Thymus (tissue), 11 donors: ENCODE measurements at regions not wholly inside any gene's neighbourhood (a gene's known extent, or its start where the extent isn't known, plus 50 kb on each side); places are given as distances from the start of the nearest gene placed in this dataset.

Experiments
- DNase-seq, 9 donors: peaks; one replicate each; pipeline ENCODE4 v3.0.0-alpha.2; 2013; ENCODE audit warnings: low spot score in 9 of 9, low read depth in 6 of 9, missing footprints in 1 of 9
- H3K27ac ChIP-seq, 2 donors: one replicate each; pipeline ENCODE4 v1.5.1; 2013; ENCODE audit warnings: control low read depth in 1 of 2, low read depth in 1 of 2, low read length in 1 of 2, mild to moderate bottlenecking in 1 of 2, moderate library complexity in 1 of 2
- H3K27me3 ChIP-seq, 2 donors: one replicate each; pipeline ENCODE4 v1.5.1; 2013; ENCODE audit warnings: low read length in 1 of 2; ENCODE audit not compliant: control insufficient read depth in 2 of 2, insufficient read depth in 1 of 2
- H3K36me3 ChIP-seq, 2 donors: one replicate each; pipeline ENCODE4 v1.5.1; 2013; ENCODE audit warnings: low read length in 1 of 2, mild to moderate bottlenecking in 1 of 2, moderate library complexity in 1 of 2; ENCODE audit not compliant: control insufficient read depth in 2 of 2, insufficient read depth in 2 of 2
- H3K4me1 ChIP-seq, 2 donors: one replicate each; pipeline ENCODE4 v1.5.1; 2013; ENCODE audit warnings: low read length in 2 of 2; ENCODE audit not compliant: control insufficient read depth in 2 of 2, insufficient read depth in 2 of 2
- H3K4me3 ChIP-seq, 2 donors: one replicate each; pipeline ENCODE4 v1.5.1; 2013; ENCODE audit warnings: low read length in 2 of 2, control low read depth in 1 of 2, mild to moderate bottlenecking in 1 of 2
- H3K9me3 ChIP-seq, 2 donors: one replicate each; pipeline ENCODE4 v1.5.1; 2013; ENCODE audit warnings: low read length in 1 of 2, mild to moderate bottlenecking in 1 of 2; ENCODE audit not compliant: control insufficient read depth in 2 of 2, insufficient read depth in 1 of 2
- WGBS: extraction: QIAGEN DNeasy Blood & Tissue Kit; methylation state at CpG from one replicate; pipeline ENCODE4 v1.1.7; 2013; 5-methylcytosine and 5-hydroxymethylcytosine counted together
- donor health status: healthy.

- H3K36me3 ChIP-seq, result no peaks in the 10 kb centered on the region
- H3K4me1 ChIP-seq, result no peaks in the 10 kb centered on the region
- no peak overlapping the region for H3K27ac ChIP-seq
- H3K9me3 ChIP-seq, result no peaks in the 10 kb centered on the region
- H3K4me3 ChIP-seq, result no peak overlapping the region
- DNase-seq, result no peak
- no peaks in the 10 kb centered on the region for H3K27me3 ChIP-seq
- WGBS, result 79% methylated on average over 2 of the region's 2 CpGs
Observed at GRCh38 chr9:118586978-118587377, 782.3 kb downstream of the BRINP1 start.

- Histone ChIP-seq H3K4me1 (no peaks in the 10 kb centered on the region), H3K27ac (no peak overlapping the region), H3K9me3 (no peaks in the 10 kb centered on the region), H3K36me3 (no peaks in the 10 kb centered on the region), H3K4me3 (no peak overlapping the region), H3K27me3 (no peaks in the 10 kb centered on the region)
- WGBS, result 93% methylated on average over 6 of the region's 6 CpGs
- DNase-seq, result no peak
Observed at GRCh38 chr9:118594428-118594827, 774.8 kb downstream of the BRINP1 start.

GRCh38 chr9:118595719-118596305, 773.4 kb downstream of the BRINP1 start:
- Histone ChIP-seq H3K27ac (no peak overlapping the region), H3K4me1 (no peaks in the 10 kb centered on the region), H3K36me3 (no peaks in the 10 kb centered on the region), H3K4me3 (no peak overlapping the region), H3K9me3 (no peaks in the 10 kb centered on the region), H3K27me3 (no peaks in the 10 kb centered on the region)
- DNase-seq, result no peak
- WGBS, result 37% methylated on average over 3 of the region's 3 CpGs

GRCh38 chr9:118596374-118597015, 772.7 kb downstream of the BRINP1 start:
- DNase-seq, result no peak
- 73% methylated on average over 5 of the region's 5 CpGs for WGBS
- no peaks in the 10 kb centered on the region for H3K36me3 ChIP-seq
- H3K27ac ChIP-seq, result no peak overlapping the region
- H3K27me3 ChIP-seq, result no peaks in the 10 kb centered on the region
- H3K9me3 ChIP-seq, result no peaks in the 10 kb centered on the region
- no peaks in the 10 kb centered on the region for H3K4me1 ChIP-seq
- no peak overlapping the region for H3K4me3 ChIP-seq

- Histone ChIP-seq H3K36me3 (no peaks in the 10 kb centered on the region), H3K4me1 (no peaks in the 10 kb centered on the region), H3K4me3 (no peak overlapping the region), H3K27me3 (no peaks in the 10 kb centered on the region), H3K9me3 (no peaks in the 10 kb centered on the region), H3K27ac (no peak overlapping the region)
- WGBS, result 96% methylated on average over 2 of the region's 2 CpGs
- no peak for DNase-seq
Observed at GRCh38 chr9:118606668-118607067, 762.6 kb downstream of the BRINP1 start.

- WGBS, result 87% methylated on average over 3 of the region's 3 CpGs
- no peaks in the 10 kb centered on the region for H3K4me1 ChIP-seq
- DNase-seq, result no peak
- H3K4me3 ChIP-seq, result no peak overlapping the region
- H3K9me3 ChIP-seq, result no peaks in the 10 kb centered on the region
- H3K36me3 ChIP-seq, result no peaks in the 10 kb centered on the region
- H3K27me3 ChIP-seq, result no peaks in the 10 kb centered on the region
- H3K27ac ChIP-seq, result no peak overlapping the region
Observed at GRCh38 chr9:118609355-118610044, 759.7 kb downstream of the BRINP1 start.

GRCh38 chr9:118612201-118612600, 757.0 kb downstream of the BRINP1 start:
- no peaks in the 10 kb centered on the region for H3K9me3 ChIP-seq
- H3K27me3 ChIP-seq, result no peaks in the 10 kb centered on the region
- H3K36me3 ChIP-seq, result no peaks in the 10 kb centered on the region
- WGBS, result 70% methylated on average over 3 of the region's 3 CpGs
- no peaks in the 10 kb centered on the region for H3K4me1 ChIP-seq
- DNase-seq, result no peak
- H3K27ac ChIP-seq, result no peak overlapping the region
- no peak overlapping the region for H3K4me3 ChIP-seq

- H3K4me1 ChIP-seq, result no peaks in the 10 kb centered on the region
- DNase-seq, result no peak
- H3K27me3 ChIP-seq, result no peaks in the 10 kb centered on the region
Observed at GRCh38 chr9:118613996-118614395, 755.2 kb downstream of the BRINP1 start.

GRCh38 chr9:118618084-118618483, 751.2 kb downstream of the BRINP1 start:
- H3K36me3 ChIP-seq, result no peaks in the 10 kb centered on the region
- 95% methylated on average over 1 of the region's 1 CpG for WGBS
- H3K9me3 ChIP-seq, result no peaks in the 10 kb centered on the region
- H3K27ac ChIP-seq, result no peak overlapping the region
- H3K27me3 ChIP-seq, result no peaks in the 10 kb centered on the region
- no peaks in the 10 kb centered on the region for H3K4me1 ChIP-seq
- H3K4me3 ChIP-seq, result no peak overlapping the region
- DNase-seq, result no peak

More at GRCh38 chr9:118613996-118614395, 755.2 kb downstream of the BRINP1 start:
- Histone ChIP-seq H3K36me3 (no peaks in the 10 kb centered on the region), H3K27ac (no peak overlapping the region), H3K9me3 (no peaks in the 10 kb centered on the region), H3K4me3 (no peak overlapping the region)
- 88% methylated on average over 1 of the region's 1 CpG for WGBS
